GM18858 (cell line): ENCODE measurements at regions not wholly inside any gene's neighbourhood (a gene's known extent, or its start where the extent isn't known, plus 50 kb on each side); places are given as distances from the start of the nearest gene placed in this dataset.

Source experiments
- ATAC-seq: cut with Tn5 transposase; IDR thresholded peaks from one replicate; pipeline ENCODE4 v1.9.1; 2021; ENCODE audit not compliant: unreplicated experiment

DNA sequence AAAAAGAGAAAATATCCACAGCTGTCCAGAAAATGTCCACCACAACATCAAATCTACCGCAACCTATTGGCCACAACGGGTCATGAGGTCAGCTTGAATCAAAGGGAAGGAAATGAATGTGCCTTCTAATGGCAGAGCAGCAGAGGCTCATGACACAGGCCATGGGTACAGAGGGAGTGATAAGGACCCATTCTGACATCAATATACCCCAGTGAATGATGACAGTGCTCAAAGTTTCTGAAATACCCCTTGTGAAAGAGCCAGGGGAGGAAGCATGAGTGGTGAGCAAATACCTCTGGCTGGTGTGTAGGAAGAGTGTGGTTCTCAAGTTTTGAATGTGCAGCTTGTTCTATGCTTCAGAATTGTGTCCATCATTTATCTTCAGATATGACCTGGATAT, 348.2 kb downstream of the IRX1 start:
- ATAC-seq, result no peak

DNA sequence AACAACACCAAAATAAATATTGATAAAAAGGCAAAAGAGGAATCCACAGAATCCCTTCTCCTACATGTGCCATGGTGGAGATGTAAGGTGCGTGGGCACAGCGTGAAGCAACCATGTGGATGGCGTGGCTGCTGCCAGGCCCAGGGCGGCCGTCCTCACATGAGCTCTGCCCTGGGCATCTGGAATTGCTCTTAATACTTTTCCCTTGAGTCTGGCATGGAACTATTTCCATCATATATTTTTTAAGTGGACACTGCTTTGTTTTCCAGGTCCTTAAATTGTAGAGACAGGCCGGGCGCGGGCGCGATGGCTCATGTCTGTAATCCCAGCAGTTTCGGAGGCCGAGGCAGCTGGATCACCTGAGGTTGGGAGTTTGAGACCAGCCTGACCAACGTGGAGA, 349.3 kb downstream of the IRX1 start:
- ATAC-seq, result no peak

DNA sequence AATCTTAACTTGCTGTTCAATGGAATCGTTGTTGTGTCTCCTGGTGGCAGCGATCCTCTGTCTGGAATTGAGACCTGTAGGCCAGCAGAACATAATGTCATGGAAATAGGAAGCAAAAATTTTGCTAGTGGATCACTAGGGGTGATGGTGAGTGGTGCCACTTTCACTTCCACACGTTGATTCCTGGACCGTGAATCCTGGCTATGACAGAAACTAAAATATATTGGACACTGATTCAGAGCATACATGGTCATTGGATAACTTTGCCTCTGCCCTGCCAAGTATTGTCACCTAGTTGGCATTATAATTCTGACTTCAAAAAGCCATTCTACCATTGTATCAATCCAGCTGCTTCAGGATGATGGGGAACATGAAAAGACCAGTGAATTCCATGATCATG, 353.2 kb downstream of the IRX1 start:
- no peak for ATAC-seq

DNA sequence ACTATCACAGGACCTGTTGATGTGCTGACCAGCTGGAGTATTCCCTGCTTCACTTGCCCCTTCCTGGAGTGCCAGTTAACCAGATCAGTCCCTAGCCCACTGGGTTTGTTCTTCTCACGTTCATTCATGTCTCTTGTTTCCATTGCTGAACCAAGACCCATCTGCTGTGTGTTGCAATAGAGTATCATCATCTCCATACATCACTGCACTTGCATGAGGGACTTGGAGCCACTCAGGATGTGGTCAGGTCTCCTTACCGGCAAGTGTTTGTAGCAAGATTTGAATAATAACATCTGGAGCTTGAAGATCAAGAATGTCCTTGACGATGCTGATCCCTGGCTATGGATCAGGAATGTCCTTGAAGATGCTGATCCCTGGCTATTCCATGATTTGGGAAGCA, 358.6 kb downstream of the IRX1 start:
- ATAC-seq, result no peak

DNA sequence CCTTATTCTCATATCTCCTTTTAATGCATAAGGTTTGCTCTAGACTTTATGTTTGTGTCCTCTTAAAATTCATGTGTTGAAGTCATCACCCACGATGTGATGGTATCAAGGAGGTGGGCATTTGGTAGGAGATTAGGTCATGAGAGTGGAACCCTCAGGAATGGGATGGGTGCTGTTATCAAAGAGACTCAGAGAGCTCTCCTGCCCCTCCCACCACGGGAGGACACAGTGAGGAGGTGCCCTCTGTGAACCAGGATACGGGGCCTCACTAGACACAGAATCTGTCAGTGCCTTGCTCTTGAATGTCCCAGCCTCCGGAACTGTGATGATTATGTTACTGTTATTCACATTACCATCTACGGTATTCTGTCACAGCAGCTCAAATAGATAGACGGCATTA, 359.0 kb downstream of the IRX1 start:
- no peak for ATAC-seq

DNA sequence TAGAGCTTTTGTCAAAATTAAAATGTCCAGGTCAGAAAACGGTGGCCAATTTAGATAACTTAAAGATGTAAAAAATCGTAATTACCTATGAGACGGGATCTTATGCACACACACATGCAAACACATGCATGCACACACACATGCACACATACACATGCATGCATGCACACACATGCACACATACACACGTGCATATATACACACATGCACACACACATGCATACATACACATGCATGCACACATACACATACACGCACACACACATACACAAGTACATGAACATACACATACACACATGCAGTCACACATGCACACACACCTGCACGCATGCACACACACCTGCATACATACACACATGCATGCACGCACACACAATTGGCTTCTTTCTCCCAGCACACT, 362.0 kb downstream of the IRX1 start:
- ATAC-seq, result no peak

DNA sequence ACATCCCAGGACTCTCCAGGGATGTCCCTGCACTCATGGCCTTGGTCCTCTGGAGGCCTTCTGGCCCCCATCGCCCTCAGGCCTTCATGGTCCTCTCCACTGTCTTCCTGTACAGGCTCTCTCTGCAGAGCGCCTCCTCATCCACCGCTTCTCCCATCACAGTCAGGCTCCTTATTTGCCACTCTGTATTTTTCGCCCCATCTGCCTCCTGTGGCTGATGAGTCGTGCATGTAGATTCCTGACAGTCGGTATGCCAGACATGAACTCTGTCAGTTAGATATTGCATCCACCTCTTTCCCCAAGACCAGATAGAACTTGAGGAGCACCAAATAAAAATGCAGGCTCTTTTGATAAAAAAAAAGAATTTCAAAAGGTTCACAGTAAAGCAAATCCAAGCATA, 362.8 kb downstream of the IRX1 start:
- no peak for ATAC-seq

DNA sequence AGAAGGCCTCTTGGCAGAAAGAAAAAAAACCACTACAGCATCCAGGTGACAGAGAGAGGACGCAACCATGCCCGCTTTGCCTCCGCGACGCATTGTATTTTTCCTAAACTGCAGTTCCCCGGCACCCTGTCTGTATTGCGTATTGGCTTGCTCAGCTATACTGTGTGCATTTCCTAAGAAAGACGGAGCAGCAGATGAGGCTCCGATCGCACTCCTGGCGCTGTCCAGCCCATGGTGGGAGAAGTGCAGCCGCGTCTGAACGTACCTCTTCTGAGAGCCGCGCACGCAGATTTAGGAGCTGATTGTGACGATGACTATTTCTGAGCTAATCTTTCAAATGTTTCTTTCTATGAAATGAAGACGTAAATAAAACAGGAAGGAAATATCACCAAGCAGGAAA, 366.5 kb downstream of the IRX1 start:
- no peak for ATAC-seq

DNA sequence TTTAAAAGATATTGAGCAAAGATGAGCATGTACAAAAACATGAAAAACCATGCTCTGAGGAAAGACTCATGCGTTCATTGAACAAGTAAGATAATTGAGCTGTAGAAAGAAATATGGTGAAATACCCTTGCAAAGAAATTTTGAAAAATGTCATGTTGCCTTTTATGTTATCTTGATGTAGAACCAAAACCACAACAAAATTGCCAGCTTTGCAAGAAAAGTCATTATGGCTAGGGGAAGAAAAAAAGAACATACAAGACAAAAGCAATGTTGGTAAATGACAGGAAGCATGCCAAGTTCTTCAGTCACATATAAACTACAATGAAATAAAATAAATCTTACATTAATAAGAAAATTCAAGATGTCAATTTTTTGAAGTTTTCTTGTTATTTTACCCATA, 368.0 kb downstream of the IRX1 start:
- ATAC-seq, result no peak

DNA sequence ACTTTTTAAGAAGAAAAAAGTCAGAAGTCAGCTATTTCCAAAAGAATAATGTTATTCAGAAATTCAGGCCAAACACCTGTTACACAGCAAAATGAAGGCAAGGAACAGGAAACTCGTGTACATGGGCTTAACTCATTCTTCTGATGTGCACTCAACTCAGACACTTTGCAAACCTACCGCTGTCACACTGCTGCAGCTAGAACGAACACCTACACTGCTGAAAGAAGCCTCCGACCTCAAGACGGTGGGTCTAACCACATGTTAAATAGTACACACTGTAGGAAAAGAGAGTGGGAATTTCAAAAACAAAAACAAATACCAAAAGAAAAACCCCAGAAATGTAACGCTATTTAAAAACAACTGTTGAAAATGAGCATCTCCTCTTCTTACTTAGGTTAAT, 384.5 kb downstream of the IRX1 start:
- ATAC-seq, result no peak

DNA sequence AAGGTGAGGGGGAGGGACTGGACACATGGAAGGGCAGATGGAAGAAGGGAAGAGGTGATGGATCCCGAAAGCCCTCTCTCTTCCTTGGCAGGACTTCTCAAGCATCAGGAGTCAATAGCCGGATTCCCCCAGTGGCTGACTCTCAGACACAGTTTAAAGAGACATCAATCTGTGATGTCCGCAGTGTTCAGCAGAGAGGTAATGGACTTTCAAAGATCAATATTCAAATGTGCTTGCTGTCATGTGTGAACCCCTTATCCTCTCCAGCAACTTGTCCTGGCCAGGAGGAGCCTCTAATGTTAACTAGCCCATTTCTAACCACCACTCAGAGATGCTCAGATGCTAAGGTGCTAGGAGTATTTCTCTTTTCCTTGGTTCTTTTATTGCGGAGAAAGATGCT, 392.2 kb downstream of the IRX1 start:
- ATAC-seq, result no peak

DNA sequence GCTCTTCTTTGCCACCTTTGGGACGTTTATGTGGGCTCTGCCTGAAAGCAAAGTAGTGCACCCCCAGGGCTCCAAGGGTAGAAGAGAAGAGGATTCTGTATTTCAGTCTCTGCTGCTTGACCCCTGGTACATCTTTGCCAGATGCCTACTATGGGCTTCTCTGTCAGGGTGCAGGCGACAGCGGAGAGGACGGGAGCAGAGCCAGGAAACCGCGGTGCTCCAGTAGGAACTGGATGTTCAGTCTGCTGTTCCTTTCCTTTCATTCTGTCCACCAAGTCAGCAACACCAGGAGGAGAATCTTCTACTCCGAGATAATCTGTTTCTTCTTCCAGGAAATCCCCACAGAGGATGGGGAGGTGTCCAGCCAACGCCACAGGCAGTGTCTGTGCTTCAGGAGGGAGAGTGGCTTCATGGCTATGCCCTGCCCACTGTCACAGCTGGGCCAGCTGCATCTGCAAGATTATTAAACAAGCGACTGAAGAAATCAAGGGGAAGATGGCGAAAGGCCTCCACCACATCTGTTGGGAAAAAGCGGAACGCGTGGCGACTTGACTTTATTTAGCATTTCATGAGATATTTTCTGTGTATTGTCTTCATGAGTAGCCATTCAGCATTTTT, 398.3 kb downstream of the IRX1 start:
- ATAC-seq, result no peak

DNA sequence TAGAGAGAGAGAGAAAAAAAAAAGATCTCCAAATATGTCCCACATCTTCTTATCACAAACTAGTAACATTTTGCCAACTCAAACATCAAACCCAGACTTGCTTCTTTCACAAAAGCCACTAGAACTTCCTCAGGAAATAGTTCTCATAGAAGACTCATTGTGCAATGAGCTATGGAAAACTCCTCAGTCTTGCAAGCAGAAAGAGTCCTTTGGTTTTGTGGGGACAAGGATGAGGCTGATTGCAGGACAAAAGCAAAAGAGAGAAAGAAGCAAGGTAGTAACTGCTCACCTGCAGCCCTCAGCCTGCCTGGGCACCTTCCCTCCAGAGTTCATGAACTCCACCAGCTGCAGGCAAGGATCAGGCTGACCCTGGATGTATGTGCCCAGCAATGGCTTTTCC, 399.0 kb downstream of the IRX1 start:
- ATAC-seq, result no peak

DNA sequence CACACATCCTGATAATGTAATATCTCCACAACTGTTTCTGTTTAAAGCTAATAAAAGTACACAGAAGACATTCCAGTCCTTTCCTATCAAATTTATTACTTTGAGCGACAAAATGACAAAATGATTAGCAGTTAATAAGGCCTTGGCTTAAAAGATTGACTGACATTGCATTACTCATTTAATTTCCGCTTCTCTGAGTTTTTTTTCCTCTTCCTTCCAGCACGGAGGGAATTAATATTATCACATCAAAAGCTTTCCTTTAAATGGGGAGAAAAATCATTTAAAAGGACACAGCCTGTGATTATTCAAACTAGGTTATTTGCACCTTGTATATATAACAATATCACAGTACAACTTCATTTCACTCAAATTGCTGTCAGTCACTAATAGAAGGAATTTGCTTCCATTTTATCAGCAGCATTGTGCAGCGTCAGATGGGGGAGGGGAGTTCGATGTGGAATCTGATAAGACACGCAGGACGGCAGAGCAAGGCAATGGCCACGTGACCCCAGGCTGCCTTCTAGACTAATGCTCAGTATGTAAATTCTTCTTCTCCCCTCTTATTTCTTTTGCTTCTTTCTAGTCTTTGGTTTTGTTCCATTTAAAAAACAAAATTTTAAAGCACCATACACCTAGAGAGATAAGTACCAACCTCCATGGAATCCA, 400.5 kb downstream of the IRX1 start:
- ATAC-seq, result no peak

DNA sequence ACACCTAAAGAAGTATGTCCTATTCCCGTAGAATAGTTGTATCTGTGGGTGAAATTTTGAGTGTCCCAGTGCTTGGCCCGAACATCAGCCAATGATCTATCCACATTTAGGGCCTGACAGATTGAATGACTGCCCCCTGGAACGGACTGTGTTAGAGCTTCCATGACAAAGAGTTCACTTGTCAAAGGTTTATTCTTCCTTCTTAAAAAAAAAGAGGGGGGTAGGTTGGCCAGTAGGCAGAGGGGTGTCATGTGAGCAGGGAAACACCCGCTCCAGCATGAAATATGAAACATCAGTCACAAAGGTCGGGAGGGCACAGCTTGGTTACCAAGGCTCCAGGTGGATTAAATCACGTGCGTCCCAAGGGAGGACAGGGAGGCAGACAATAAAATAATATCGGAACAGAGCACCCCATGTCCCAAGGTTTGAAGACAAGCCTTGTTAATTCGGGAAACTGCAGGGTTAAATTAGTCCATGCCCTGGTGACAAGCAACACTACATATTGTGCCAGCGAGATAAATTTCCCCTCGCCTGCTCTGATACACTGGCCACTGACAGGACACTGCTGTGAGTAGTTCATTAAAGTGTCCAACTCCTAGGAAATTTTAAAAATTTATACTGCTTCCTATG, 401.2 kb downstream of the IRX1 start:
- ATAC-seq, result no peak

DNA sequence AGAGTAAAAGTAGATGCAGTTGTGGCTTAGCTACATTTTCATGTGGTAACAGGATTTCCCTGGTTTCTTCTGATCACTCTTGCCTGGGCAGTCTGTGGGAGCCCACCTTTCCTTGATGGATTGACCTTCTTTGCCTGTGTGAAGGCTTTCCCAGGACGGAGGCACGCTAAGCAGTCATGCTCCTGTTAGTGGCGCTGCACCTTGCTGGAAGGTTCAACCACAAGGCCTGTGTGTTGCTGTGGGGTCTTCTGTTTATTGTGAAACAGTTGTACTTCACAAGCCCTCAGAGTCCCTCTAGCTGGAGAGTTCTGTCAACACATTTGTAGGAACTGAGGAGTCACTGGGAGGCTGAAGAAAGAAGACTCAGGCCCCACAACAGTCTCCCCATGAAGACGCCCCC, 402.0 kb downstream of the IRX1 start:
- ATAC-seq, result no peak

DNA sequence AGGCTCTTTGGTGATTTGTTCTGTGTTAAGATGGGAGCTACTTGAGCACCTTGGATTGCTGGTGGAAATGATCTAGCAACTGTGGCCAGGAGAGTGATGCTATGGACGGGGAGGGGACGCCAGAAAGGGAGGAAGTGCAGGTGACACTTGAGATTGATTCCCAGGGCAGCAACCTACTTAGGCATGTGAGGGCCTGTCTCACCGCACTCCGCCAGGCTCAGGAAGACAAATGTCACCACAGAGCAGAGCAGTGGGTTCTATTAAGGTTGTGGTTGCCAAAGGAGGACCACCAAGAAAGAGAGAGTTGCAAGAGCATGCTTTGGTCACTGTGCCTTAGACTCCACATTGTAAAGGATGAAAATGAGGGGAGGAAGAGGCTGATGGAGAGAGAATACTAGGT, 404.3 kb downstream of the IRX1 start:
- no peak for ATAC-seq

DNA sequence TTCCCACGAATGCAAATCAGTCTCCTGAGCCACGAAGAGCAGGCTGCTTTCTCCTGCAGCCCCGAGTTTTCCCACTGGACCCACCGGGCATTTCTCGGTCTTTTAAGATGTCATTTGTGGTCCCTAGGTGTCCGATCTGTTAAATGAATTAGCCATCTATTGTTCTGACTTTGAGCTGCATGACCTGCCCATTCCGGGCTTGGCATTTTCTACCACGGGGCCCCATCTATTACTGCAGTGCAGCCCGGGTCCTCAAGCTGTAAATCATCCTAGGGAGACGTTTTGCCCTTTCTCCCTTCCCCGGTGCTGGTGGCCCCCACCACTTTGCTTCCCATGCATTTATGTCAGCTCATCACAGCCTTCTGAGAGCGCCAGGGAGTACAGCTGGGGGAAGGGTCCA, 405.4 kb downstream of the IRX1 start:
- ATAC-seq, result no peak

DNA sequence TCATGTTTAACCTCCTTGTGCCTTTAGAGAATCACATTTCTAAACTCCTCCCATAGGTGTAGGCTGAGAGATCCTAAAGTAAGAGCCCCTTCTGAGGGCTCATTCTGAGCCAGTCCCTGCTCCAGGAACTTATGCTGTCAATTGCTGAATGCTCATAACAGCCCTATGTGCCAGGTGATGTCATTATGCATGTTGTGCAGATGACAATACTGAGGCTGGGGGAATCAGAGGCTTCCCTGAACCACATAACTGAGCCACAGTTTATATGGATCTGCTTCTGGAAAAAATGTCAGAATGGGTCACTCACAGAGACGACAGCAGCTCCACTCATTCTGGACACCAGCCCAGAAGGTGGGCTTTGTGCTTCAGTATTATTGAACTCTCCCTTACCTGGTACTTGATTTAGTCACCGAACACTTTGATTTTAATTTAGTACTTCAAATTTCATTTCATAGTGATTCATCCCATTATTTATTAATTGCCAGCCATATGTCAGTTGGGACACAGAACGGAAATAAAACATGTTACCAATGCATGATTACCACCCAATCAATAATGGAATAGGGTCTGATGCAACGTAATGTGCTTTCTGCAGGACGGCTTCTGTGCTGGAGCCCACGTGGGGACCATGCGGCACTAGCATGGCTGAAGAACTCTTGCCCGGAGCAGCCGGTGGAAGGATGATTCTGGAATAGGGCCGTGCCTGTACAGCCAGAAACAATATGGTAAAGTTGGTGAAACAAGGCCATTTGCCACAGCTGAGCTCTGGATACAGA, 406.3 kb downstream of the IRX1 start:
- no peak for ATAC-seq

DNA sequence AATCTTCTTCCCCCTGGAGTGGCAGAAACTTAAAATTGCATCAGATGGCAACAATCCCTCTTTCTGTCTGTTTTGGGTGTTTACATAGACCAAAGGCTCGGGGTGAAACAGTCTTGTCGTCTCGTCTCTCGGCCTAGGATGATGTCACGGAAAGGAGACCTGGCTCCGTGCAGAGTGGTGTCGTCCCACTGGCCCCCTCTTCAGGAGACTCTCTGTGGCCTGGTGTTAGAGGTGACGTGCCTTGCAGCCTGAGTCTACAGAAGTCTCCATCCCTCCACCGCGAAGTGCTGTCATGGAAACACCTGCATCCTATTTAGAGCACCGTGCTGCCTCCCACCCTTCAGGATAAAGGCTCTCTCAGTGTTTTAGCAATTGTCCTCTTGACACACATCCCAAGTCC, 409.7 kb downstream of the IRX1 start:
- ATAC-seq, result no peak

DNA sequence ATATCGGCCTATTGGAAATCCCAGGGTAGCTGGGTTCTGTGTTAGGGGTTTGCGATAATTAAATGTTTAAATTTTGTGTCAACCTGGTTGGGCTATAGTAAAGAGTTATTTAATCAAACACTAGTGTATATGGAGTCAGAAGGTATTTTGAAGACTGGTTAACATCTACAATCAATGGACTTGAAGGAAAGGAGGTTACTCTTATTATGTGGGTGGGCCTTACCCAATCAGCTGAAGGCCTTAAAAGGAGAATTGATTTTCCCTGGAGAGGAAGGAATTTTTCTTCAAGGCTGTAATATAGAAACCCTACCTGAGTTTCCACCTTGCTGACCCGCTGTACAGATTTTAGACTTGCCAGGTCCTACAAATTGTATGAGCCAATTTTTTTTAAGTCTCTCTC, 411.4 kb downstream of the IRX1 start:
- ATAC-seq, result no peak

DNA sequence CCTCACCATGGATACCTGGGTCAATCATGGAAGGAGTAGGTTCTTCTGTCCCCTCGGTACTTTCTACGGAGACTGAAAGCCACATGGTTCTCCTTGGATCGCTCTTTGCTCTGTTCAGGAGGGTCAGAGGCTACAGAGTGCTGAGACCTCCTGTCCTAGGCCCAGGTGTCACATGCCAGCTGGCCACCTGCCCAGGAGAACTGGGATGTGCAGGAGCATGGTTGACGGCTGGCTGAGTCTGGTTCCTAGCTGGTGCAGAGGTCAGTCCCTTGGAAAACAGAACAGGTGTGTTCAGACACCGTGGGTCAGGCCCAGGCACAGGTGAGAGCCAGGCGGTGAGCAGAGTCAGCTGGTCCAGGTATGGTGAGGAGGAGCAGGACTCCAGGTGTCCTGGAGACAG, 416.3 kb downstream of the IRX1 start:
- ATAC-seq, result no peak
